NAMALWA (cell line): ENCODE measurements at regions not wholly inside any gene's neighbourhood (a gene's known extent, or its start where the extent isn't known, plus 50 kb on each side); places are given as distances from the start of the nearest gene placed in this dataset.
"Not testable (repeated sequence)": the region's sequence is repeated elsewhere in the genome, so short reads cannot be mapped to it uniquely, and the experiment has no call there.

Experiments used
- DNase-seq: peaks from one replicate; pipeline ENCODE4 v3.0.0-alpha.2; 2015; ENCODE audit warnings: low spot score

GRCh38 chr12:82300611-82301010 is 57.6 kb downstream of the CCDC59 start:
- no peak for DNase-seq

- DNase-seq: no peak
Measured at GRCh38 chr12:82299319-82300025, 58.7 kb downstream of the CCDC59 start.

GRCh38 chr12:82290415-82290814 is 67.8 kb downstream of the CCDC59 start:
- DNase-seq: no peak

GRCh38 chr12:82281335-82281734 is 76.9 kb downstream of the CCDC59 start:
- not testable (repeated sequence) for DNase-seq

DNA sequence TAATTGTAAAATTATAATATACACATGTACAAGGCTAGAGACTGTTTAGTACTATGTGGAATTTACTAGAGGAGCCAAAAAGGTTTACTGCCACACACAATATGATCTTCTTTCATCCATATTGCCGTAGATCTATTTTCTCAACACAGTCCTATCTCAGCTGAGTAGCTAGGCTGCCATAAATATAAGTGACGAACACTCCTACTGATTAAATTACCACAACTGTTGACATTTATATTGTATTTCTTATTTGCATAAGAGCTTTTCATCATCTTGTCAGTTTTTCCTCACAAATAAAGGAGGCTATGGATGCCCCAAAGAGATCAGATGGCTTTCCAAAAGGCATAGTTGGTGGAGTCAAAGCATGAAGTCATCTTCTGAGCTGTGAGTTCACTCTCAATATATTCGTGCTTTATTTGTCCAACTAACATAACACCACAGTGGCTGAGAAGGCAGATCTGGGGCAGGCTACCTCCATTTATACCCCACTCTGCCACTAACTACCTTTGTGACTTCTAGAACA is 78.6 kb downstream of the CCDC59 start:
- no peak for DNase-seq

DNA sequence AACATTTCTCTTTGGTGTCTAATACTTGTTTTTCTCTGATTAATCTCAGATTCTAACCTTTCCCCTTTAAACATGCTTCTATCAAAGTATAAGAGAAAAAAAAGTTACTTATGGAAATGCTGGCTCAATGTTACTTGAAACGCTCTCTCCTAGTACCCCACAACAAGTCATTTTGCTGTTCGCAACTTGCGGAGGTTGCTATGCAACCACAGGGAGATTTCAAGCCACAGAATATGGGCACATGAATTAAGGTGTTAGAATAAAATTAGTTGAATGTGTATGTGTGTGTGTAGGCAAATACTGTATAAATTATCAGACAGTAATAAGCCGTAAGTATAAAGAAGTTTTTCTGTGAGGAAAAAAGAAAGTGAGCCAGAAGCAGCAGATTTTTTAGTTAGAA is 80.6 kb downstream of the CCDC59 start:
- no peak for DNase-seq

- no peak for DNase-seq
Measured at GRCh38 chr12:82242729-82243128, 115.5 kb downstream of the CCDC59 start.

DNA sequence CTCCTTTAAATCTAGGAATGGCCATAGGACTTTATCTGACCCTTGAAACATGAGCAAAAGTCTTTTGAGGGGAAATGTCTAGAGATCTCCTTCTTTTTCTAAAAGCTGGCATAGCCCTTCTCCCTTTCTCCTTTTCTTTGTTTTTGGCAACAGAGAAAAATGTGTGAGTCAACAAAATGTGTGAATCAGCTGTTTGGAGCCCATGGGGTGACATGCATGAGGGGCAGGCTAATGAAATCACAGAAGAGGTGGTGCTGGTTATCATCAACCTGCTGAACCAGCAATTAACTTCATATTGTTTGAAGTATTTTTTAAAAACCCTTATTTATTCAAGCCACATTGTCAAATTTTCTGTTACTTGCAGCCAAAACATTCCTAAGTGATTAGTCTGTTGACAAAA is 132.3 kb downstream of the CCDC59 start:
- DNase-seq: no peak

DNA sequence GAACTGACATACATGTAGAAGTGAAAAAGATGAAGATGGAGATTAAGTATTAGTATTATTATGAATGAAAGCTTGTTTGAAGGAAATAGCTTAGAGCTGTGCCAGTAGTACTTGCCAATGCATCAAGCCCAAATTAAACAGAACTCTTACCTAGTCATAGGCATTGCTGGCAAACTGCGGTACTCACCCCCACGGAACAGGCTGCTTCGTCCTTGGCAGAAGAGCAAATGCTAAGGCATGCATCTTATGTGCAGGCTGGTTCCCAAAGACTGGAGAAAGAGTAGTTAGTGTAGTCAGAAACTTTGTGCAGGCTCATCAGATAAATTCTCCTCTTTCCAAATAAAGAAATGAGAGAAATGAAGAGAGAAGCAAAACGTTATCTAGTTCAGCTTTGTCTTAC is 134.8 kb downstream of the CCDC59 start:
- no peak for DNase-seq

DNA sequence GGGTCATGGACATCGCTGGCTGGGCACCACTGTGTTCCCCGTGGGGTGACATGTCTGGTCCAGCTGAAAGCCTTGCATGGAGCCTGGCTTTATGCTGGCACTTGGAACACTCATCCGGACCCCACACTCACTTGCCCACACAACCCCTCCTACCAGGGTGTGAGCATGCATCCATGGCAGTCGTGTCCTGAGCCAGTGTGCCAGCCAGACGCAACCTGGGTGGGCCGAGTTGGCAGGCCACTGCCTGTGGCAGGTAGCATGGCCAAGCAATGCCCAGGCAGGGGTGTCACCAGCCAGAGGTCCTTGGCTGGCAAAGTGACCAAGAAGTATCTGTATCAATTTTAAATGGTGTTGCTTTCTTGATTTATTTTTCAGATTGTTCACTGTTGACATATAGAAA is 141.7 kb downstream of the CCDC59 start:
- no peak for DNase-seq

DNA sequence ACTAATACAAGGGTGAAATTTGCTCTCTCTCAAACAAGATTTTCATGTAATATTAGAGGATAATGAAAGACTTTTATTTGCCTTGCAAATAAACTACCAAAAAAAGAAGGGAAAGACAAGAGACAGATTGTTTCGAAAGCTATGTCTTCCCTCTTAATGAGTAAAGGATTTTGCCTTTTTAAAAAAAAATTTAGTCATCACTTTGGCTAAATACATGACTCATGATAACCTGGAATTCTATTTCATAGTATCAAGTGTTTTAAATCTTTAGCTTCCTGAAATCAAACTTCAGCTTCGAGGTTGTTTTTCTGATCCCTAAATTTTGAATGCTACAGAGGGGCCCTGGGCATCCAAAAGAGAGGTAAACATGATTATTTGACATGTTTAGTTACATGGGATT is 144.4 kb downstream of the CCDC59 start:
- DNase-seq: no peak

DNA sequence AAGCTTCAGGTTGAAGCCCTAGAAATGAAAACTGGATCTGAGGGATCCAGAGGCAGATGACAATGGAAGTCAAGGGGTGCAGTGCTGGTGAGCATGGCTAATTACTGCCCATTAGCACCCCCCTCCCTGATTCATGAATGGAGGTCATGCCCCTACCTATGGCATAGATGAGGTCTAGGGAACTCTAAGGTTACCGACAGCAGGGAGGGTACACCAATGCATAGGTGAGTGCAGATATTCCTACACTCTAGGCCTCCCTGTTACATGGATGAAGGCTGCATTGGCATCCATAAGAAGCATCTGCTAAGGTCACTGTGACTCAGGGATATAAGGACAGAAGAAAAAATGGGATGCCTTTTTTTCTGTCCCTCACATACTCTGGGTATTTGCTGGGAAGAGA is 147.3 kb downstream of the CCDC59 start:
- no peak for DNase-seq

- no peak for DNase-seq
Measured at GRCh38 chr12:82209533-82209932, 148.7 kb downstream of the CCDC59 start.

GRCh38 chr12:82207556-82207955 is 150.6 kb downstream of the CCDC59 start:
- DNase-seq: no peak

DNA sequence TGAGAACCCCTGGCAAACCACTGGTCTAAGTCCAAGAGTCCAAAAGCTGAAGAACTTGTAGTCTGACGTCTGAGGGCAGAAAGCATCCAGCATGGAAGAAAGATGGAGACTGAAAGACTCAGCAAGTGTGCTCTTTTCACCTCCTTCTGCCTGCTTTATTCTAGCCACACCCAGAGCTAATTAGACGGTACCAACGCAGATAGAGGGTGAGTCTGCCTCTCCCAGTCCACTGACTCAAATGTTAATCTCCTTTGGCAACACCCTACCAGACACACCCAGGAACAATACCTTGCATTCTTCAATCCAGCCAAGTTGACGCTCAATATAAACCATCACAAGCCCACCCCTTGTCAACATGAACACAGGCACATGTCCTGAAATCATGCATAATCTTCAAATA is 155.1 kb downstream of the CCDC59 start:
- DNase-seq: no peak

DNA sequence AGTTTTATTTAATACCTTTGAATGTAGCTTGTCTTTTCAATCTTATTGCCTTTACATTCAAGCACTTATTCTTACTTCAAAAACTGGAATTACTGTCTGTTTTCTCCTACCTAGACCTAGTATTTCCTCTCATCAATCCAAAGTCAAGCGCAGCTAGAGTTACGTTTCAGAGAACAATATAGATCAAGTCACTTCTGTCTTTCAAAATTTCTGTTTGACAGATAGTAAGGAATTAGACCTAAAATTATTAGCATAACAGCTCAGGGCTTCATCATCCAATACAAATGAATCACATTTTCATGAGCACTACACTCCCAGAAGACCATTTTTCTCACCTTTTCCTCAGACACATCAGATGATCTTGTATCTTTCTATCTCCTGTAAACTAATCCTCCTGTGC is 170.6 kb downstream of the CCDC59 start:
- DNase-seq: no peak

DNA sequence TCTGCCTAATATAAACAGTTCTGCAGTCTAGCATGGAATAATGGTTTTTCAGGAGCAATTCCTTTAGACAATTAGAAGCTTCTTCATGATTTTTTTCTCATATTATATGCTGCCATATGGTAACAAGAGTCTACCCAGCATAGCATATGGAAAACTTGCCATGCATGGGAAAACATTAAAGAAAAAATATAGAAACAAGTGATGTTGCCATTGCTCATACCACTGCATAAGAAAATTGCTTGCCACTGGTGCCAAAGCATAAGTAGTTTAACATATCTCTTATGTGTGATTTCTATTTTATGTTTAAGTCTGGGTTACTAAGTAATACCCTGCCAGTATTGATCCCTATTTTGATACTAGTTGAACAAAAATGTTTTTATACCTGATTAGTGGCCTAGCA is 171.2 kb downstream of the CCDC59 start:
- DNase-seq: no peak

DNA sequence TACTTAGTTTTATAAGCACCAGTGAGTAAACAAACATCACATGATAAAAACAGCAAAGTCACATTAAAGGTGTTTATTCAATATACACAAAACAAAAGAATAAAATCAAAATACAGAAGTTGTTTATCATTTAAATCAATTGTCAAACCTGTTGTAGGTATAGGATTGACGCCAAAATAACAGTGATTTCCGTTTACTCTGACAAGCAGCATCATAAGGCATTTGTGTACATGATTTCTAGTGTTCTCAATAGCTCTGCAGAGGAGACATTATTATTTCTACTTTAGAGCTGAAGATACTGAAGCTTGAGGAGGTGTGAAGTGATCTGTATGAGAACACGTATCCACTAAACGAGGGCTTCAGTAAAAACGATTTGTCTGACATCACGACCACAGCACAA is 171.9 kb downstream of the CCDC59 start:
- DNase-seq: no peak

DNA sequence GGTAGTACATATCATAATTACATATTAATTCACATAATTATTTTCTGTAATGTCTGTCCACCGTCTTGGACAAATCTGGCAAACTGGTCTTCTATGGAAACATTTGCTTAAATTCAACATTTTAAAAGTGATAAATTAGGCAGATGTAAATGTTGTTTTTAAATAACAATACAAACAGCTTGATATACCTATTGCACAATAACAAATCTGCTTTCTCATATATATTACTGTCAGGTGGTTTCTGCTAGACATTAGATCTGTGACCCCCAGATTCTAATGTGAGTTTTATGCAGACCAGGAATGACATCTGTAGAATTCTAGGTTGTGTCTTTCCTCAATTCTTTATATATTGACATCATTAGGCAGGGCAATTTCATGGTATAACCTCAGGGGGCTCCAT is 173.3 kb downstream of the CCDC59 start:
- no peak for DNase-seq

DNA sequence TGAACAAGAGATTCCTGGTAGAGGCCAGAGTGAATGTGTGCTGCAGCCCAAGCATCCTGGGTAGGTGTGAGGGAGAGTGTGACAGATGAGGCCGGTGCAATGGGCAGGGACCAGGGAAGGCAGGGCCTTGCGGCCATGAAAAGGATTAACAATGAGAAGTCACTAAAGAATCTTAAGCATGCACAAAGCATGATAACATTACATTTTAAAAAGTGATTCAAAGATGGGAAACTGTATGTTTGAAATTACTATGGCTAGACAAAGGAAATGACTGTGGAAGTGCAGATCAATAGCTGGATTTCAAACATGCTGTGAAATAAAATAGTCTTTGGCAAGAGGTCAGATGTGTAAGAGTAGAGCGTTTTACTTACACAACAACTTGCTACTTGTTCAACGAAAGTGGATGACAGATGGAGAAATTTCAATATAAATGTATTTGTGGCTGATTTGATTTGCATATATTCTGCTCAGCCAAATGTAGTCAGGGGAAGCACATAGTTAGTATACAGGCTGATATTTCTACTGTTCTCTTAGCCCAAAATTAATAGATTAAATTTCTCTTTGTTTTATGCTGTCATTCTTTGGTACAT is 175.5 kb downstream of the CCDC59 start:
- no peak for DNase-seq

DNA sequence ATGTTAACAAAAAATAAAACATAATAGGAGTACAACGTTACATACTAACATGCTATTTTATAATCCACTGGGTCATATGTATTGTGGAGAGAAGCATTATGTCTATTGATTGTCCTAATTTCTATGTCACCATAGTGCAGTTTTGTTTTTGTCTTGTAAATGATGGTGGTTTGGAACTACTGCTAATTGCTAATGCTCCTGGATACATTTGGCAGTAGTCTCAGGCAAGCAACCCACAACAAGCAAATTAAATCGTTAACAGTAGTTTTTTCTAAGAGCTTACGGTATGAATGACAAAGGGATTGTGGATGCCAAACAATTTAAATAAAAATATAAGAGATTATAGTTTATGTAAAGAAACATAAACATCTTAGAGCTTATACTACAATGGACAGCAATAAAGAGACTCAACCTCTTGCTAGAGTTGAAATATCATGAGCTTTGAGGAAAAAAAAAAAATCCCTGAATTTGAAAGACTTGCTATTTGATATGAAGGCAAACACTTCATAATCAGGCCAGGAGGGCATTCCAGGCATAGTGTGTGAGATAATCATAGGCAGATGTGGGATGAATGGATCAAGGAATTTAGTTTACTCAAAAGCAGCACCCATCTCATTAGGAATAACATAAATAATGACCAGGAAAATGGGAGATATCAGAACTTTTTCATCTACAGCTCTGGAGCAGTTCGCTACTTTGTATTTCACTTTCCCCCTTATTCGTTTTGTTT is 181.3 kb downstream of the CCDC59 start:
- DNase-seq: no peak

- DNase-seq: no peak
Measured at GRCh38 chr12:82176026-82176425, 182.2 kb downstream of the CCDC59 start.

- no peak for DNase-seq
Measured at GRCh38 chr12:82174936-82175335, 183.3 kb downstream of the CCDC59 start.
